WTC11 (cell line): ENCODE measurements at regions not wholly inside any gene's neighbourhood (a gene's known extent, or its start where the extent isn't known, plus 50 kb on each side); places are given as distances from the start of the nearest gene placed in this dataset.

Experiments used
- ATAC-seq: fragments of 200-7000 bp; cut with Tn5 transposase; 2 replicates; pipeline ENCODE4 v1.10.0; 2021; ENCODE audit warnings: mild to moderate bottlenecking, moderate library complexity
- CTCF ChIA-PET: fragments of 300-600 bp; sonication (Branson Sonifier 250); formaldehyde crosslinking; loops from one replicate; lab custom pipeline; 2021; ENCODE audit warnings: antibody characterized with exemption; lab: Charles Lee
- POLR2A ChIA-PET: fragments of 350-600 bp; sonication (Branson Sonifier 250); formaldehyde crosslinking; loops from one replicate; lab custom pipeline; 2021; ENCODE audit warnings: antibody characterized with exemption; lab: Charles Lee
- DNase-seq: peaks from one replicate; pipeline ENCODE4 v3.0.0; 2021; ENCODE audit warnings: low spot score
- H3K27ac Mint-ChIP-seq: 2 replicates; pipeline ENCODE4 v1.8.0; 2021; ENCODE audit warnings: mixed read lengths
- H3K27me3 Mint-ChIP-seq: 2 replicates; pipeline ENCODE4 v1.8.0; 2021; ENCODE audit warnings: low read depth, mild to moderate bottlenecking, moderate library complexity, mixed read lengths
- H3K36me3 Mint-ChIP-seq: 2 replicates; pipeline ENCODE4 v1.8.0; 2021; ENCODE audit warnings: mixed read lengths
- H3K4me1 Mint-ChIP-seq: 2 replicates; pipeline ENCODE4 v1.8.0; 2022; ENCODE audit warnings: mixed read lengths
- H3K4me3 Mint-ChIP-seq: 2 replicates; pipeline ENCODE4 v1.8.0; 2021; ENCODE audit warnings: mild to moderate bottlenecking, moderate library complexity, mixed read lengths
- H3K9me3 Mint-ChIP-seq: 2 replicates; pipeline ENCODE4 v1.8.0; 2021; ENCODE audit warnings: mixed read lengths
- ARID4B ChIP-seq: sonication (generic); formaldehyde crosslinking; IDR thresholded peaks from 2 replicates; pipeline ENCODE4 v1.8.0; 2023; ENCODE audit warnings: missing genetic modification reagents, mild to moderate bottlenecking, borderline replicate concordance
- ATF2 ChIP-seq: sonication (generic); formaldehyde crosslinking; IDR thresholded peaks from 2 replicates; pipeline ENCODE4 v1.8.1; 2022; ENCODE audit warnings: low read depth, missing genetic modification reagents, borderline replicate concordance
- CREB1 ChIP-seq: sonication (generic); formaldehyde crosslinking; IDR thresholded peaks from 2 replicates; pipeline ENCODE4 v1.8.0; 2023; ENCODE audit warnings: mild to moderate bottlenecking, missing genetic modification reagents
- ELF4 ChIP-seq: sonication (generic); formaldehyde crosslinking; IDR thresholded peaks from 2 replicates; pipeline ENCODE4 v1.8.1; 2022; ENCODE audit warnings: low read depth, mild to moderate bottlenecking, moderate library complexity, missing genetic modification reagents
- EMX1 ChIP-seq: fragments of 250-450 bp; sonication (Bioruptor Pico); IDR thresholded peaks from 2 replicates; pipeline ENCODE4 v1.8.0; 2021; ENCODE audit warnings: mild to moderate bottlenecking
- FOXJ3 ChIP-seq: sonication (generic); formaldehyde crosslinking; IDR thresholded peaks from 2 replicates; pipeline ENCODE4 v1.9.0; 2021; ENCODE audit warnings: missing genetic modification reagents, mild to moderate bottlenecking, borderline replicate concordance
- FOXP1 ChIP-seq: sonication (generic); formaldehyde crosslinking; IDR thresholded peaks from 2 replicates; pipeline ENCODE4 v1.8.0; 2022; ENCODE audit warnings: missing genetic modification reagents, mild to moderate bottlenecking, moderate library complexity, borderline replicate concordance
- JUN ChIP-seq: sonication (generic); formaldehyde crosslinking; IDR thresholded peaks from 2 replicates; pipeline ENCODE4 v1.8.0; 2023; ENCODE audit warnings: mild to moderate bottlenecking, missing genetic modification reagents
- NR2C2 ChIP-seq: sonication (generic); formaldehyde crosslinking; IDR thresholded peaks from 2 replicates; pipeline ENCODE4 v1.8.0; 2022; ENCODE audit warnings: mild to moderate bottlenecking, missing genetic modification reagents
- PRRX2 ChIP-seq: fragments of 250-450 bp; sonication (Bioruptor Pico); IDR thresholded peaks from 2 replicates; pipeline ENCODE4 v1.8.0; 2021; ENCODE audit warnings: mild to moderate bottlenecking
- RELA ChIP-seq: sonication (generic); formaldehyde crosslinking; IDR thresholded peaks from 2 replicates; pipeline ENCODE4 v1.8.1; 2022; ENCODE audit warnings: missing genetic modification reagents, mild to moderate bottlenecking, borderline replicate concordance
- TEAD4 ChIP-seq: sonication (generic); formaldehyde crosslinking; IDR thresholded peaks from 2 replicates; pipeline ENCODE4 v1.8.0; 2022; ENCODE audit warnings: mild to moderate bottlenecking, missing genetic modification reagents
- ZBTB43 ChIP-seq: sonication (generic); formaldehyde crosslinking; IDR thresholded peaks from 2 replicates; pipeline ENCODE4 v1.8.1; 2023; ENCODE audit warnings: mild to moderate bottlenecking, missing genetic modification reagents
- ZMAT4 ChIP-seq: fragments of 250-450 bp; sonication (Bioruptor Pico); IDR thresholded peaks from 2 replicates; pipeline ENCODE4 v1.9.0; 2021; ENCODE audit warnings: mild to moderate bottlenecking
- ZNF121 ChIP-seq: sonication (generic); formaldehyde crosslinking; IDR thresholded peaks from 2 replicates; pipeline ENCODE4 v1.8.0; 2023; ENCODE audit warnings: missing genetic modification reagents
- ZSCAN18 ChIP-seq: fragments of 250-450 bp; sonication (Bioruptor Pico); IDR thresholded peaks from 2 replicates; pipeline ENCODE4 v2.1.2; 2022; ENCODE audit warnings: mild to moderate bottlenecking, moderate library complexity

GRCh38 chr2:19474128-19474527 is 115.7 kb upstream of the OSR1 start (continued):
- TF ChIP-seq RELA (CRISPR knock-in tag) (no peak), FOXP1 (CRISPR knock-in tag) (no peak), TEAD4 (CRISPR knock-in tag) (no peak), ELF4 (CRISPR knock-in tag) (no peak), PRRX2 (CRISPR knock-in tag) (no peak), ATF2 (CRISPR knock-in tag) (no peak), JUN (CRISPR knock-in tag) (no peak), NR2C2 (no peak), ARID4B (CRISPR knock-in tag) (no peak)

- H3K4me1 Mint-ChIP-seq: peaks cover 24% of the 10 kb centered on the region
- CTCF ChIA-PET: interaction anchor here (1.4 kb wide), 2 partner anchors 96 to 104 kb away, joined by 3 to 5 read pairs; no protein-coding TSS in a partner anchor
- H3K4me3 Mint-ChIP-seq: no peak overlapping the region
- POLR2A ChIA-PET: no interaction called here
- peak overlapping the region; percentile 76; the same call in 1 of the 2 replicates for H3K27ac Mint-ChIP-seq
- ATAC-seq (peak; percentile 61), DNase-seq (no peak)
- H3K9me3 Mint-ChIP-seq: peaks cover 7% of the 10 kb centered on the region
- TF ChIP-seq FOXJ3 (CRISPR knock-in tag) (no peak), CREB1 (CRISPR knock-in tag) (no peak), ZBTB43 (no peak), EMX1 (CRISPR knock-in tag) (no peak), ZSCAN18 (no peak)
- H3K27me3 Mint-ChIP-seq: no peaks in the 10 kb centered on the region
- no peaks in the 10 kb centered on the region for H3K36me3 Mint-ChIP-seq
These were observed 114.9 kb upstream of the OSR1 start for GRCh38 chr2:19473350-19473749.

GRCh38 chr2:19472391-19472978 is 114.1 kb upstream of the OSR1 start:
- ChIA-PET POLR2A (no interaction called here), CTCF (interaction anchor here (1.4 kb wide), 2 partner anchors 95 to 103 kb away, joined by 3 to 5 read pairs; no protein-coding TSS in a partner anchor)
- Mint-ChIP-seq H3K27me3 (no peaks in the 10 kb centered on the region), H3K9me3 (peaks cover 7% of the 10 kb centered on the region), H3K4me1 (peaks cover 24% of the 10 kb centered on the region), H3K27ac (no peak overlapping the region)
- peak; percentile 59 for ATAC-seq
- TF ChIP-seq ZNF121 (CRISPR knock-in tag) (no peak), ZMAT4 (CRISPR knock-in tag) (no peak)
- TF ChIP-seq, all 79 proteins: peak for 0
- no peak overlapping the region for H3K4me3 Mint-ChIP-seq
- DNase-seq: no peak
- H3K36me3 Mint-ChIP-seq: no peaks in the 10 kb centered on the region
